ENCODE measurements at regions not wholly inside any gene's neighbourhood (a gene's known extent, or its start where the extent isn't known, plus 50 kb on each side); places are given as distances from the start of the nearest gene placed in this dataset.
A peak's percentile ranks its signal among the peaks of the same experiment; 100 is the strongest.
"Not testable (repeated sequence)": the region's sequence is repeated elsewhere in the genome, so short reads cannot be mapped to it uniquely, and the experiment has no call there.

DNA sequence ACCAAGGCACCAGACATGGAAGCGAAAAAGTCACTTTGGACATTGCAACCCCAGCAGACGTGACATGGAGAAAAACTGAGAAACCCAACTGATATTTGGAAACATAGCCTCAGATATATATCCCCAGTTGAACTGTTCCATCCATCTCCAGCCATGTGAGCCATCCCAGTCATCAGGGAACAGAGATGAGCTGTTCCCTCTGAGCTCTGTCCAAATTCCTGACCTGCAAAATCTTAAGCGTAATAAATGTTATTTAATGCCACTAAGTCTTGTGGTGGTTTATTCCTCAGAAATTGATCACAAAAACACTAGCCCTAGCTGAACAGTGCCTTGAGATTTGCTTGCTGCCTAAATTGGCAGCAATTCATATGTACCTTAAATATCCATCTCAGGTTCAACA, 182.8 kb downstream of the NRP2 start:
- DNase-seq (ENCODE audit: low spot score), result no peak

DNA sequence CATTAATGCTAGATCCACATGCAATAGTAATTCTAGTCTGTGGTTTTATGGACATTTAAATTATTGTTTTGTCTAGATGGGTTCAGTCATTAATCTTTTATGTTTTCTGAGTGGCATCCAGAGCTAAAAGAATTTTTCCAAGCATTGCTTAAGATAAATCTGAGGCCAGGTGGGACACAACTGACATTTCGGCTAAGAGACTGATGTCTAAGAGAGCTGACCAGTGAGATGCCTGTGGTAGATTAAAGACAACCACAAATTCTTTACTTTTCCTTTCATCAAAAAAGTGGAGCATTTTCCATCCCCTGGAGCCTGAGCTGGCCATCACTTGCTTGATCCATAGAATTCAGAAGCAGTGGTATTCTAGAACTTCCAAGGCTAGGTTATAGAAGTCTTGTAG, 182.2 kb downstream of the NRP2 start:
- no peak for DNase-seq (ENCODE audit: low spot score)

DNA sequence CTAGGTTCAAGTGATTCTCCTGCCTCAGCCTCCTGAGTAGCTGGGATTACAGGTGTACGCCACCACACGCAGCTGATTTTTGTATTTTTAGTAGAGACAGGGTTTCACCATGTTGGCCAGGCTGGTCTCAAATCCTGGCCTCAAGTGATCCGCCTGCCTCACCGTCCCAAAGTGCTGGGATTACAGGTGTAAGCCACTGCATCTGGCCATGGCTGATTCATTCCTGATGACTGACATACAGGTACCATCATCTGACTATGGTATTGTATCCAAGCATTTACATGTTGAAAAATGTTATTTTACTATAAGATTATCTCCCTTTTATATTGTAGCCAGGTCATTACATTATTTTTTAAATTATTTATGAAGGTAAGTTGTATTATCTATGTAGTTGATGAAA, 180.5 kb downstream of the NRP2 start:
- not testable (repeated sequence) for DNase-seq (ENCODE audit: low spot score)

DNA sequence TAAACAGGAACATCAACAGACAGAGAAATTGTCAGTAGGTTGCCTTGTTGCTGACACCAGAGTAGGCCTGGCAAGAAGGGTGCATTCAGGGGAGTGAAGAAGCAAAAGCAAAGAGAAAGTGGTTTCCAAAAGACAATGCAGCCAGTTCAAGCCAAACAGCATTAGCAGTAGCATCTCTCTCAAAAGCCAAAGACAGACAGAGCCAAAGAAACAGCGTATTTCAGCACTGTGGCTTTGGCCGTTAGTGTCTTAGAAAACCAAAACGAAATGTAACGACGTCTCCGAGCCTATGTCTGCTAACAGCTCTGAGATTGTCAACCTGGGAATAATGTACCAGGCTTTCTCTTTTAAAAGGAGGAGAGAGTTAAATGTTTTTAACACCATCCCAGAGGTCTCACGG, 178.6 kb downstream of the NRP2 start:
- DNase-seq (ENCODE audit: low spot score), result no peak

DNA sequence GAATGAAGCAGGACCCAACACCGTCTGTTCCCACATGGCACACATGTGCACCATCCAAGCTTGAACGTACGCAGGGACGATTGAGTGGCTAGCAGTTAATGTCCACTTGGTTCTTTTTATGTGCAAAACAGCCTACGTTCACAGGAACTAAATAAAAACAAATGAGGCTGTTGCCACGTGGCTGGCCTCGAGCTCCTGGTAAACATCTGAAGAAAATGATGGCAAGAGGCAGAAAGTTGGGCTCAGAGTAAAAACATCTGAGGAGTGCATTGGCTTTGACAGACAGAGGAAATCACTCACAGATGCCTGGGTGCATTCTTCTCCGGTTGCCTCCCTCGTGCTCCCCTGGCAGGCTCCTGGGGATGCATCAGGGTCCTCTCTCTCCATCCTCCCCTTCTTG, 177.9 kb downstream of the NRP2 start:
- DNase-seq (ENCODE audit: low spot score), result no peak

DNA sequence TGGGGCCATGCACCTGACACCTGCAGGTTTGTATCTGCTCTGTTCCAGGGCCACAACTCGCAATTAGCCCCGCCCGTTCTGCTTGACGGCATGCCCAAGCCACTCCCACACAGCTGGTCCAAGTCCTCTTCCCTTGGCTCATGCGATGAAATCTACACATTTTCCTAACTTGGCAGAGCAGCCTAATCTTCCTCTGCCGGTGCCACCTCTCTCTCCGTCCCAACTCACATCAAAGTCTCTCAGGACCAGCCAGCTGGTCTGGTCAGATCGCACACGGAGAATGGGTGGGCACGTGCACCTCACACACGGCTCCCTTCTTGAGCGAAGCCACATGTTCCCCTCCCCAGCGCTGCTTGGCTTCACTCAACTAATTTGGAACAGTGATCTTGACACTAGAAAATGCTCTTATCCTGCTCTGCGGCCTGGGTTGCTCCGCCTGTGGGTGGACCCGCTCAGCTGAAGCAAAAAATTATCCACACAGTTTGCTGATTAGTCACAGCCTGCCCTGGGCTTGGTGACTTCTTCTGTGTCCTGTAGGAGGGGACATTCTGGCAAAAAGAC, 176.7 kb downstream of the NRP2 start:
- DNase-seq (ENCODE audit: low spot score), result peak; percentile 19

DNA sequence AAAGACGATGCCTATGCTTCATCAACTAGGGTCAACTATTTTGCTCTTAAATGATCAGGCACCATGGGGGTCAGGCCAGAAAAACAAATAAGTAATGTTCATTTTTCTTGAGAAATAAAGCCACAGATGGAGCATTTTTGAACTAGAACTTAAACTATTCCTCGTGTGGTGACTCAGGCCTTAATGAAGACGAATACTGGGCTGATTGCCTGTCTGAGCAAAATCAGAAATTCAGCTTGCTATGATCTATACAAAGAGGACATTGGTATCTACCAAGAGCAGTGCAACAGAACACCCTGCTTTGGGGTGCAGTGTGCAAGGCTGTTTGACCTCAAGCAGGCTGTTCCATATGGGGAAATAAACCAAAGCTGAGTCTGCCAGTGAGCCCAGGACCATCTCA, 176.0 kb downstream of the NRP2 start:
- DNase-seq (ENCODE audit: low spot score), result no peak

DNA sequence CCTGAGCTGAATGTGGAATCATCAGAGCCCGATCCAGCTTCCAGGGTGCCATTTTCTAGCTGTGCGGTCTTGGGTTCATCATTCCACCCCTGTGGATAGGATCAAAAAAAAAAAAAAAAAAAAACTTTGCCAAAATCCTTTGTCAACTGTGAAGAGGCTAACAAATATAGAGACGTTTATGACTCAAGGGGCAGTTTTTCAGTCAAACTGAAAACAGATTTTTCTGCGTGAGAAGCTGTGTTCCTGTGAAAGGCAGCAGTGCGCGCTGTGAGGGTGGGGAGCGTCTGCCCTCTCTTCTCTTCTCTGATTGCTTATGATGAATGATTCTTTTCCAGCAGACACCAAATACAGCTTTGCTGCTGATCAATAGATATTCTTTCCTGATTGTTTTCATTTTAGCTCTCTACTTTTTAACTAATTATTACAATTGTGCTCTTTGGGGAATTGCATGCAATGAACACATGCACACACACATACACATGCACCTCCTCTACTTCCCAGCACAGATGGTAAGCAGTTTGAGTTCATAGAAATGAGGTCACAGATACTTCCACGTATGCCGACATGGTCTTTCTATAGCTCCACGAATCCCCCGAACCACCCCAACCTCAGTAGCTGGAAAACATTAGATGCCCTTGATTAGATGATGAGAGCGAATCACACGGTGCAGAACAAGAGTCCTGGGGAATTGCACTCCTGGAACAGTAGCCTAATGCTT, 175.4 kb downstream of the NRP2 start:
- DNase-seq (ENCODE audit: low spot score), result no peak

DNA sequence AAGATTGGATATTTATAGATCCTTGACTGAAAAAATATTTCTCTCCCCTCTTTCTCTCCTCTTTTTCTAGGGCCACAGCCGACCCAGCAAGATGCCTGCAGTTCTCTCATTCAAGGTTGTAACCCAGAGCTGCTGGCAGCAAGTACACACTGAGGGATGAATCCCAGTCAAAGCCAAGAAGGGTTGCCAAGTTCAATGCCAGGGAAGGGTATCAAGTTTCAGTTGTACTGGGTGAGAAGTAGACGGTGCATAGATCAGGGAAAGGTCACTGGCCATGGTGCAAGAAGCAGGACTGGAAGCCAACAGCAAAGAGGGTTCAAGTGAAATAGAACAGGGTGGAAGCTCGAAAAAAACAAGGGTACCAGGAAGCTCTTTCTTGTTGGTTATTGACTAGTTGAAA, 170.2 kb downstream of the NRP2 start:
- no peak for DNase-seq (ENCODE audit: low spot score)

DNA sequence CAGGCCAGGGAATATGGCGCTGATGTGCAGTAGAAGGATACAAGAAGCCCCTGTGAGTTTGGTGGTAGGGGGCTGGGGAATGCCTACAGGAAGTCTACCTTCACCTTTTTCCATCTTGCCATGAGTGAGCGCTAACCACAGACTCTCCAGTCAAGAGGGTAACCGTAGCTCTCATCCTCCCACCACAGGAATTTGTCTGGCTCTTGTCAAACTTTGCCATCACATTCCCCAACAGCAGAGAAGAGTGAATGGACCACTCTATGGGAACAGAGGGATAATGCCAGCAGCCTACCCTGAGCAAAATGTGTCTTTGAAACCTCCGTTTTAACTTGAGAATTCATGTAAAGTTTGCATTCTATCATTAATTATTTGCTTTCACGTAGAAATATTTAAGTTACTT, 168.3 kb downstream of the NRP2 start:
- no peak for DNase-seq (ENCODE audit: low spot score)

DNA sequence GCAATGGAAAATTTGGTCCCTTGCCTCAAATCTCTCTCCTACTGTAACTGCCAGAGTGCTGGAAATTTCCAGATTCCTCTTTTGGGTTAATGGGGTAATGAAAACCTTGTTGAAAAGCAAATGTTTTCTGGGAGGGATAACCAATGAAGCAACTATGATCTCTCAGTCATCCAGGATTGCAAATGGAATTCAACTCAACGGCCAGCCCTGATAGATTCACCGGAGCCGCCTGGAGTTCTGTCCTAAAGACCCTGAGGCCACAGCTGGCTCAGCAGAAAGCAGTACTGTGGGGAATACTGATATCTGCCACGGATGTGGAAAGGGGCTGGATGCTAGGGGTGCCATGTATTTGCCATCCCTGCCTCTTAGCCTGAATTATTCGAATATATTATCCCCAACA, 167.8 kb downstream of the NRP2 start:
- no peak for DNase-seq (ENCODE audit: low spot score)

DNA sequence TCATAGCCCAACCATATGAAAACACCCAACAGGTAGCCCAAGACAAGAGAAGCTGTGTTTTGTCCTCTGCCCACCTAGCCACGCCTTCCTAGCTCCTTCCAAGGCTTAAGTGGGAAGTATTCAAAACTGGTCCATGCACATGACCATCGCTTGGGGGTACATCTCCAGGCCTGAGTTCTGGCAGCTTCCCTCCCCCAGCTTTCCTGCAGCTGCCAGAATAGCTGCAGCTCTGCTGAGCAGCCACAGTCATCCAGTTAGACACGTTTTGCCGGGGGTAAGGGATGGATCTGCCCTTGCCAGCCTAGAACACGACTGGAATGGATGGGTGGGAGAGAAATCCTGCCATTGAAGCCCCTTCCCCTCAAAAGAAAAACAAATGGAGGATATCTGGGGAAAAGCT, 166.8 kb downstream of the NRP2 start:
- DNase-seq (ENCODE audit: low spot score), result no peak

DNA sequence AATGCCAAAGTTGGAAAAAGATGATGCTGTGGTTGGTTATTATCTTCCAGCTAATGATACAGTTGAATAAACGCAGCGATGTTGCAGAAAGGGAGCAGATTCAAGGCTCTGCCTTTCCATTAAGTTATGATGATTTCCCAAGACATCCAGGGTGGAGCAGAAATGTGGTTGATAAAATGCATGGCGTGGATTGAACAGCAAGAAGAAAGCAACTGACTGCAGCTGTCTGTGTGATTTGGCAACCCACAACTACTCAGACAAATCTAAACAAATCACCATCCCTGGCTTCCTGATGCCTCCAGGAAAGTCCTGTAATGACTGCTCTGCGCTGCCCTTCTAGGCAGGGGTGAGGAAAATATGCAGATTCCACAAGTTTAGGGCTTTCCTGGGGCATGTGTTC, 166.3 kb downstream of the NRP2 start:
- no peak for DNase-seq (ENCODE audit: low spot score)
